Activated CD4-positive, alpha-beta T cell treated with anti-CD3 and anti-CD28 coated beads for 48 hours (primary cell): ENCODE measurements at regions not wholly inside any gene's neighbourhood (a gene's known extent, or its start where the extent isn't known, plus 50 kb on each side); places are given as distances from the start of the nearest gene placed in this dataset.
"Not testable (repeated sequence)": the region's sequence is repeated elsewhere in the genome, so short reads cannot be mapped to it uniquely, and the experiment has no call there.

ENCODE experiments used
- DNase-seq: peaks from one replicate; pipeline ENCODE4 v3.0.0-alpha.2; 2020

DNA sequence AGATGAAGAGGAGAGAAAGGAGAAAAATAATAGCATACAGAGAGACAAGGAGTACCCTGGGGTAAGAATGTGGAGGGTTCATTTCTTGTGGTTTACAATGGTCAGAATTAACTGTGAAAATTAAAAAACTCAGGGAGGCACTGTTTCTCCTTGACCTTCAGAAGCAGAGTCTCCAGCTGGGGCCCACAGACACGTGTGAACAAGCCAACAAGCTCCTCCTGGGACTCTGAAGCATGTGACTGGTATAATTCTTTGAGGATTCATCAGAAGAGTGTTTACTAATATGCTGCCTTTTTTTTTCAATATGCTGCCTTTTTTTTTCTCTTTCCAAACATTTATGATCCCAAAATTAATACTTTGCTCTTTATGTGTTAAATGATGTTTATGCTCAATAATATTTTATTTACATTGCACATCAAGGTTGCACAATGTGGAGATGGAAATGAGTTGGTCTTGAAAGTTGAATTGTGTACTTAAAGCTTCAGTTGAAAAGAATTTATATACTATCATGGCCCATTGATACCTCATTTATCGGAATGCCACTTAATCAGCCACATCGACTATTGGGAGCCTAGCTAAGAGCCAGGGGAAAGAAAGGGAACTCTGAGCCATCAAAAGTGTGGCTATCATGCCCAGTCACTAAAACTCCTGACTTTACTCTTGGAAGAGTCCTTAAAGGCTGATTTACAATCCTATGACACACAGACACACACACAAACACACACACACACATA, 134.7 kb upstream of the RHOBTB1 start:
- no peak for DNase-seq

- no peak for DNase-seq
These were observed 132.7 kb upstream of the RHOBTB1 start for GRCh38 chr10:61076572-61077114.

DNA sequence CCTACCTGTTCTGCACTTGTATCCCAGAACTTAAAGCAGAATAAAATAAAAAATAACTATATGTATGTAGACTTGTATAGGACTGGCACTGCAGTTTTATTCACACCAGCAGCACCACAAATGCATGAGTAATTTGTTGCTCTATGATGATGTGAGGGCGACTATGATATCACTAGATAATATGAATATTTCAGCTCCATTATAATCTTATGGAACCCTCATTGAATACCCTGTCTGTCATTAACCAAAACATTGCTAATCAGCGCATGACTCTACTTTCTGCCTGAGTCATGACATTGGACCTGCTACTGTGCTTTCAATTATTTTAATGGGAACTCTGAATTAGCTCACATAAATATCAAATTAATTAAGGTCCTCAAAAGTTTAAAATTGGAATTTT, 129.4 kb upstream of the RHOBTB1 start:
- DNase-seq, result no peak

GRCh38 chr10:61071580-61071979, 127.6 kb upstream of the RHOBTB1 start:
- DNase-seq, result no peak

- DNase-seq, result no peak
These were observed 124.5 kb upstream of the RHOBTB1 start for GRCh38 chr10:61068471-61068870.

GRCh38 chr10:61067671-61068336, 123.8 kb upstream of the RHOBTB1 start:
- DNase-seq, result no peak

DNA sequence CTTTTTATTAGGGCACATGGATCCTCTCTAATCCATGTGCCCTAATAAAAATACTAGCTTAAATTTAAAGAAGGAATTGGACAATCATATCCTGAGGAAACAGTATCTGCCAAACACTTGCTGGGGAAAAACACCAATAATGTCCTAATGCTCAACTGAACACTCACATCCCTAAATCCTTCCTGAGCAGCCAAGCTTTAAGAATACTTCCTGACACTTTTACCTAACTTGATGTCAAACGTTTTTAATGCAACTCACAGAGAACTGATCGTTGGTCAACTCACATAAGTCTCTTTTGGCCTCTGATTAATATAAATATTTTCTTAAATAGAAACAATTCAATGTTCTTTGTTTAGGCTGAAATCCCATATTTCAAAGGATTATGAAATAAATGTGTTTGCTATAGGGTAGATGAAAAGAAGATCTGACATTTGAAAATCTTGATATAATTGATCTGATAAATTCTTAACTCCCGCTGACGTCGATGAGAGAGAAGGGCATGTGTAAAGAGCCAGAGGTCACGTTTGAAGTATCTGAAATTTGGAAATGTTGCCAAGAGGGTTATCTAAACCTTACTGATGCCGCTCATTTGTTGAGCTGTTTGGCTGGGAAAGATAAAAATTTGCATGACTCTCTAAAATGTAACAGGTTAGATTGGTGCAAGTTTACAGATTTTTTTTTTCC, 122.8 kb upstream of the RHOBTB1 start:
- no peak for DNase-seq

- no peak for DNase-seq
These were observed 121.1 kb upstream of the RHOBTB1 start for GRCh38 chr10:61065051-61065450.

DNA sequence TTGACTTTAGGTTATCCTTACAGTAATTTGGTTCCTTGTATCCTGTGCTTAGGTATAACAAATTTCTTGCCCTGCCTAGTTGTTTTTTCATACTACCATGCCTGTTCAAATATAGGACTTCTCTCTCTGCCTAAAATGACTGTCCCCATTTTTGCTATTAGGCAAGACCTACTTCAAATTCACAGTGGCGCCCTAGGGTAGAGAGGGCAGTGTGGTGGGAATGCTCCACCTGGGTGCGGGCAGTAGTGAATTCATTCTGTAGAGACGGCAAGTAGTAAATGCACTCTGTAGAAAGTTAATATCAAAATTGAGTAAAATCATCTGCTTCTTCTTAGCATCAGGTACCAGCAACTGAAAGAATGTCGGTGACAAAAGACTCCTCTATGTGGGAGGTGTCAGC, 120.4 kb upstream of the RHOBTB1 start:
- no peak for DNase-seq

DNA sequence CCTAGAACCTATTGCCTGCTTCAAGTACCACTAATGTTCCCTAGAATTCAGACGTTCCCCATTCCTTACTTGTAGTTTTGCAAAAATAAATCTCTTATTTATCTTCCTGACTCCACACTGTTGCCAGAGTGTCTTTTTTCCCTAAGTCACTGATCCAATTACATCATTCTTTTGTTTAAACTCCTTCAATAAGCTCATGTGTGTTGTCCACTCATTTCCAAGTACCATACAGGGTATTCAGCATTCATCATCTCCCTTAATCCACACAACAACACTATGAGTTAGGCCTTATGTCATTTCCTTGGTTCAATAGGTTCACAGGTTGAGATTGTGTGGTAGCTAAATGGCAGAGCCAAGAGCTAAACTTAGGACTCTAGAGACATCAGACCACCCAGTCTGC, 119.9 kb upstream of the RHOBTB1 start:
- no peak for DNase-seq

DNA sequence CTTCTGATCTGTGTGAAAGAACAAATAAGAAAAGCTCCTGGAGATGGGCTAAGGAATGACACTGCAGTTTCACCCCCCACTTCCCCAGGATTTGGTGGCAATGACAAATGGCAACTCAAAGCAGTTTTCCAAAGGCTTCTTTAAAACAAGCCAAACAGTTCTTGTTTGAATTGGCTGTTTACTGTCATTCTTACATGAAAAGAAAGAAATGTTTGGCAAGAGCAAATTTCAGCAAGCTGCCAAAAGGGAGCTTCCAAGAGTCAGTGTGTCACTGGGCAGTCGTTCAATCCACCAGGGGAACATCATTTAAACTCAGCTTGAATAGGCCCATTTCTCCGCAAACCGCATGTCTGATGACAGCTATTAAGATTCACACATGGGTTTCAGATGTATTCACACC, 119.0 kb upstream of the RHOBTB1 start:
- no peak for DNase-seq

DNA sequence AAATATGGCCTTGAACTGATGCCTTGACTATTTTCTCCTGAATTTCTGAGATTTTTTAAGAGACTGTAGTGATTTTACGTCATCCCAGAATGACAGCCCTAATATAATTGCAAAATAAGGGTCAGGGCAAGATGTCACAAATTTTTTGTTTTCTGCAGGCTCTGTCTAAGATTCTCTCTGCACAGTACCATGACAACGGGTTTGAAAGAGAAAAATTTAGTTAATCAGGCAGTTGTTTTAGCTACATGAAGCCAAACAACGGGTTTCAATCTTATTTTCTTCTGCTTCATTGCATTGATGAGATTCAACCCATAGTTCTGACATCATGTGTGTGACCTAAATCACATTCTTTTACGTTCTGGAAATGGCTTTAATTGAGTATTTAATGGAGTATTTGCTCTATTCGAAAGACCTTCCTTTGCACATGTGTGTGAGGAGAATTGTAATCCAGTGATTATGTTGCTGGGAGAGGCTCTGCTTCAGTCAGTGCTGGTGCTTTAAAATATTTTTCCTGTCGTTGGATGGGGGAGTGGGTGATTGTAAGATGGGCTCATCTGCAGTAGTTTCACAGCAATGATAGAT, 118.0 kb upstream of the RHOBTB1 start:
- no peak for DNase-seq

DNA sequence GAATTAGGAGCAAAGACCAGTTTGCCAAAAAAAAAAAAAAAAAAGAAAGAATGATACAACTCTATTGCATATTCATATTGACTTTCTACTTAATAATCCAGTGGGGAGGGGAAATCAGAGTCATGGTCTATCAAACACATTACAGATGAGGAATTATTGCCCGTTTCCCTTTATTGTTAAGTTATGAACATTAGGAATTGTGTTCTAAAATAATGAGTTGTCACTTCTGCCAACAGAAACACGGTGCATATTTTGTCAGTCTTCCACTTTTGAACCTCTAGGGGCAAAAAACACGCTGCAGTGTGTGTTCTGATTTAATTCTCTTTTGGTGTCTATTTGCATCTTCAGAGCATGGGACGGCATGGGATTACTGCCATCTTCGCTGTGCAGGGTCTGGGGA, 115.7 kb upstream of the RHOBTB1 start:
- no peak for DNase-seq

DNA sequence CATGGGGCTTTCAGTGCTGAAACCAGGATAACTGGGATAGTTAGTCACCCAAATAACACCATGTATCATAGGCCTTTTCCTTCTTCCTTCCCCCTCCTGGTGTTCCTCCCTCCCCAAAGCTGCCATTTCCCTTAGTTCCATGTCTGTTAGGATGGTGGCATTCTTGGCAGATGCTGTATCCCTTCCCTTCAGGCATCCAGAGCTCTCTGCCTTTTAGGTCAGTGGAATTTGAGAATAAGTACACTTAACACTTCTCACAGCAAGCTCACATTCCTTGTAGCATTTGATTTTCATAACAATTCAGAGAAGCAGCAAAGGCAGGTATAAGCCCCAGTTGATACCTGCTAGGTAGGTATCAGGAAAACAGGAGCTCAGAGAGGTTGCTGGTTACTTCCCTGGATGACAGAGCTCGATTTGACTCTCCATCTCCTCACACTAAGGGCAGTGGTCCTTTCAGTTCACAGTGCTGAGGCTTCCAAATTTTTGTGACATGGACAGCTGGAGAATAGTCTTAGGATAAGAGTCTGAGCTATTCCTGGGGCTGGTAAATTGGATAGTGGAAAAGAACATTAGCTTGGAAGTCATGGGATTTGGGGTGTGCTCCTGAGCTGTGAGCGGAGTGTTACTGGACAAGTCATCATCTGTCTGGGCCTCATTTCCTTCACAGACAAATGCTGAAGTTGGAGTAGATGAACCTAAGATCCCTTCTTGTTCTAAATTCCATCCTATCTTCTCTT, 108.7 kb upstream of the RHOBTB1 start:
- DNase-seq, result no peak

- no peak for DNase-seq
These were observed 107.4 kb upstream of the RHOBTB1 start for GRCh38 chr10:61051344-61051743.

GRCh38 chr10:61050120-61050745, 106.2 kb upstream of the RHOBTB1 start:
- no peak for DNase-seq

DNA sequence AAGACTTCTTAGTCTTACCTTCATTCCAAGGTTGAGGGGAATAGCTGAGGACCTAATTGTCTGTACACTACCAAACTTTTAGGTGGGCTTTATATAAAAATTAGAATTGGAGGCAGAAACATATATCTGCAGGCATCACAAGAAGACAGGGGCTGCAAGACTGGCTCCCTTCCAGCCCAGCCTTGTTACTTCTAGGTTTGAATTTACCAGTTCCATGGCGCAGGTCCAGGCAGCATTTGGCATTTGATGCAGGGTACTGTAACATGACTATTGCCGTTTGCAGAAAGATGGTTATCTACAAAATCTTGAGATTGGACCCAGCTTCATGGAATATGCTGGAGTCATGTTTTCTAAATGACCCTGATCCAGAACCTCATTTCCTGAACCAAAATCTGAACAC, 105.4 kb upstream of the RHOBTB1 start:
- DNase-seq, result no peak

DNA sequence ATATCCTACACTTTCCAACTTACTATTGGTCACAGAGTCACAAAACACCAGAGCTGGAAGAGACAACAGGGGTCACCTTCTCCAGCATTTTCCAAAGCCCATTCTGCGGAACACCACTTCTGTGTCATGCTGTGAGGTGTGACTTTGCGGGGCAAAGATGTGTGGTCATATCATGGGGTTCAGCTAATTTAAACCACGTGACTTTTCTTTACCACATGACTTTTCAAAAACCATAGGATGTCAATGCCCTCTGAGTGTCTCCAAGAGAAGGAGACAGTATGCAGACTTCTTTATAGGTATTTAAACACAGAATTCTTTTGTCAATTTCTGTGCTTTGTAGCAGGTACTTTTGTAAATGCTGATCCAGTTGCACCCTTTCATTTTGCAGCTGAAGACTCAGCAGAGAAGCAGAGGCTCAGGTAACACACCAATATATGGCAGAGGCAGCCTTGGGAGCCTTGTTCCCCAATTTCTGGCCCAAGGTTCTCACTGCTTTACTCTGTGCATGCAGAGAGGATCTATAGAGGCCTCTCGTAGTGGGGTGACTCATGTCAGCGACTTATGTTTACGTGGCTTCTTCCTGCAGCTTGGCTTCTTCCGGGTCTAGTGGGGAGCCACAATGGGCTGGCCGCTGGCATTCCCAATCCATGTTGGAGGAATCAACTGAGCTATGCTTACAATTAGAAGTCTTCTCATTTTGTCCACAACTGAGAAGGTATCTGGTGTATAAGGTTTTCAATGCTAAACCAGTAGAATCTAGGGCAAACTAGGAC, 104.0 kb upstream of the RHOBTB1 start:
- DNase-seq, result no peak

- DNase-seq, result no peak
These were observed 103.1 kb upstream of the RHOBTB1 start for GRCh38 chr10:61047081-61047480.

DNA sequence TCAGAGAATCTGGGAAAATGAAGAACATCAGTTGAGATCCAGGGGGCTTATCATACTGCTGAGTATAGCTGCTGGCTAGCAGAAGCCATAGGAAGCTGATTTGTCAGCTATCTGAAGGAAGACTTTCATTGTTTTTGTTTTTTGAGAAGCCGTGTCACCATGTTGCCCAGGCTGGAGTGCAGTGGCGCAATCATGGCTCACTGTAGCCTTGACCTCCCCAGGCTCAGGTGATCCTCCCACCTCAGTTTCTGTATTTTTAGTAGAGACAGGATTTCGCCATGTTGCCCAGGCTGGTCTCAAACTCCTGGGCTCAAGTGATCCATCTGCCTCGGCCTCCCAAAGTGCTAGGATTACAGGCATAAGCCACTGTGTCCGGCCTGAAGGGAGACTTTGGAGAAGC, 101.5 kb upstream of the RHOBTB1 start:
- not testable (repeated sequence) for DNase-seq

- no peak for DNase-seq
These were observed 98.5 kb upstream of the RHOBTB1 start for GRCh38 chr10:61042533-61042932.
